HG02943 (cell line): ENCODE measurements at regions not wholly inside any gene's neighbourhood (a gene's known extent, or its start where the extent isn't known, plus 50 kb on each side); places are given as distances from the start of the nearest gene placed in this dataset.
"Not testable (repeated sequence)": the region's sequence is repeated elsewhere in the genome, so short reads cannot be mapped to it uniquely, and the experiment has no call there.

Source experiments
- ATAC-seq: cut with Tn5 transposase; IDR thresholded peaks from one replicate; pipeline ENCODE4 v1.9.1; 2021; ENCODE audit warnings: mild to moderate bottlenecking, low read depth, moderate library complexity; ENCODE audit not compliant: unreplicated experiment

DNA sequence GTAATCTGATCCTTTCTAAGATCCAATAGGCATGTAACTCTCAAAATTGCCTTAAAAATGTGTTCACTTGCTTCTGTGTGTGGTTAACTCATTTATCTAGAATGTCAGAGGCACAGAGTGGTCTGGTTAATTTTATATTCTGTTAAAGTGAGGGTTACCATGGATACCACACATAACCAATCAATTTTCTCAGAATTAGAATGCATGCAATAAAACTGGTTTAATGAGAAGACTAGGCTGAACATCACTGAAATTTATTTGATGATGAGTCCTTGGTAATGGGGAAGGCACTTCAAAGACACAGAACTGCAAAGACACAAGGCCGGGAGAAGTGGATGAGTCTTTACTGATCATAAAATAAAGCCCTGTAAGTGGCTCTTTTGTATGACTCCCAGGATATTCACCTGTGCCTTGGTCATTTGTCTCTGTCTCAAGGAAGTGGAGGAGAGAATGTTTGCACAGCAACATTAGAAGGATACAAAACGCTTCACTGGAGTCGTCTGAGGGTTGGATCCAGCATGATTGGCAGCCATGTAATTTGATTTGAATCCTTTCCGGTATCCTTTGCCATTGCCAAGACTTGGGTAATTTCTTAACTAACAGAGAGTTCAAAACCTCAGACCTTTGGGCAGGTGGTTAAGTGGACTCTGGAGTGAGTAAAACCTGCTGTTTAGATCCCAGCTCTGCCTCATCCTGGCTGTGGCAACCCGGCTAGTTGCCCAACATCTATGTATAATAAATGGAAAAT is 94.0 kb upstream of the RBPJ start:
- no peak for ATAC-seq

DNA sequence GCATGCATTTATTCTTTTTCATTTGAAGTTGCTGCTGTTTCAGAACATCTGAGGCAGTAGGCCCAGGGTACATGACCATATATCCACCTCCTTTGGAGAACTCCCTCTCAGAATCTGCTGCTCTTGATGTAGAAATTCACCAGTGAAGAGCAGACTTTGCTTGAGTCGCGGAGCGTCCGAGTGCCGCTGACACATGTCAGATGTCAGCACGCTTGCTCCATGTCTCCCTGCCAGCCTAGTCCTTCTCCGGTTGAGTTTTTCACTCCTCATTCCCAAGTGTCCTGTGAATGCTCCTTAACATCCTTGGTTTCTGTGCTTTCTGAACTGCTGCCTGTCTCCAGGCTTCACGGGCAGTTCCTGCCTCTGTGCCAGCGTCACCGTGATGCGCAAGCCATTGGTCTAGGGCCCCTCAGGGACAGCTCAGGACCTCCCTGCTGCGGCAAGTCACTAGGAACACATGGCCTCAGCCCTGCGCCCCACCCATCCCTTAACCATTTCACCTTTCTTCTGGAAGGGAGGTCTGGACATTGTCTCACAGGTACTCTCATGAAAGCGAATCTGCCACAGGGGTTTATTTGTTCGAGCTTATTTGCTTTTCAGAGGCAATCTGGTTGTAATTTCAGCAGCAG is 93.1 kb upstream of the RBPJ start:
- ATAC-seq: no peak

DNA sequence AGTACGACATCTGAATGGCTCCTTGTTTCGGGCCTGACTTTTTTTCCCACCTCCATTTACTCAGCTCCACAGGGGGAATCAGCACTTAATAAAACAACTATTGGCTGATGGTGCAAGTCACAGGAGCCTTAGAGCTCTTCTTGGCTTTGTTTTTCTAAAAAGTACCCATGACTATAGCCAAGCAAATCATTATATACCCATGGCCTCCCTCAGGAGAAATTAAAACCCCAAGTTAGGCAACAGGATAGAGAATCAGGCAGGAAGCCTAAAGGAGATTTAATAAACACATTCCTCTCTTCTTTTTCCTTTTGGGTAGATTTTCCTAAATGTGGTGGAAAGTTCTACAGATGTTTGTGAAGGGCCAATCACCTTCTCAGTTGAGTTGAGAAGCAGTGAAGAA is 91.9 kb upstream of the RBPJ start:
- no peak for ATAC-seq

DNA sequence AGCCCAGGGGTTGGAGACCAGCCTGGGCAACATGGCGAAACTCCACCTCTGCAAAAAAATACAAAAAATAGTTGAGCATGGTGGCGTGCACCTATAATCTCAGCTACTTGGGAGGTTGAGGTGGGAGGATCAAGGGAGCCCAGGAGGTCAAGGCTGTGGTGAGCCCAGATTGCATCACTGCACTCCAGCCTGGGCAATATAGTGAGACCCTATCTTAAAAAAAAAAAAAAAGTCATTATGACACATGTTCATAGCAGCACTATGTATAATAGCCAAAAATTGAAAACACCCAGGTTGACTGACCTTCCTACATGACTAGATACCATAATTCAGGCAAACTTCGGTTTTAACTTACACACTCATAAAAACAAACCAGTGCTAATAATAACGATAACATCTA is 90.8 kb upstream of the RBPJ start:
- no peak for ATAC-seq

DNA sequence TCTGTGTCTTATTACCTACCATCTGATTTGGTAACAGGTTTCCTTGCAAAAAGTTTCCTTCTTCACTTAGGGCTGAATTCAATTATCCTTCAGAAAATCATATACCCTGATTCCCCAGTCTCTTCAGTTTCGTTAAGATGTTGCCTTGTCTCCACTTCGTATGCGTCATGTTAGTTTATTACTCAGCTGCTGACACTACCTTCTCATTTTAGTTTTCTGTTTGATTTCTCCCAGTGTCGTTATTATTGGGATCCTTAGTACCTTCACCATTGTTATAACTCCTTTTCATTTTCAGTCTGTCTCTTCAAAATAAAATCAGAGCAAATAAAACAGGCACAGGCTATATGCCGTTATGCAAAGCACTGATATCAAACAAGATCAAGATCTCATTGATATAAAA is 87.5 kb upstream of the RBPJ start:
- no peak for ATAC-seq

DNA sequence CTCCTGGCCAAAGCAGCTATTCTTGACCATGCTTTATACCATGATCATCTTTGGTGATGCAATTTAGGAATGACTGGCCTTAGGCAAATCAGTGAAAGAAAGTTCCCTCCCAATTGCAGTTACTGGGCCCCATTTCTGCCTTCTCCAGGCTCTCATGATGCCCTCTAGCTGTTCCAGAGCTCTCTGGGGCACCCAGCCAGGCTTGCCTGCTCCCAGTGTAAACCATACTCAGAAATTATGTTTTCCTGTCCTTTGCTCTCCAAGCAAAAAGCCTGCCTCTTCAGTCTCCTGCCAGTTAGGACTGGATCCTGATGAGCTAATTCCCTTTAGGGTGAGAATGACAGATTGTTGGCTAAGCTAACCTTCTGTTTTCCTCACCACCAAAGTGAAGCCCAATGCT is 85.3 kb upstream of the RBPJ start:
- no peak for ATAC-seq

DNA sequence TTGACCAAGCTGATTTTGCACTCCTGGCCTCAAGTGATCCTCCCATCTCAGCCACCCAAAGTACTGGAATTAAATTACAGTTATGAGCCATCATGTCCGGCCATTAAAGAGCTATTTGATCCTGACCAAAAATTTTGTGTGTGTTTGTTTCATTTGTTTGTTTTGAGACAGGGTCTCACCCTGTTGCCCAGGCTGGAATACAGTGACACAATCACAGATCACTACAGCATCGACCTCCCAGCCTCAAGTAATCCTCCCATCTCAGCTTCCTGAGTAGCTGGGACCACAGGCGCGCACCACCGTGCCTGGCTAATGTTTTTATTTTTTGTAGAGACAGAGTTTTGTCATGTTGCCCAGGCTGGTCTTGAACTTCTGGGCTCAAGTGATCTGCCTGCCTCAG is 82.9 kb upstream of the RBPJ start:
- ATAC-seq: no peak

DNA sequence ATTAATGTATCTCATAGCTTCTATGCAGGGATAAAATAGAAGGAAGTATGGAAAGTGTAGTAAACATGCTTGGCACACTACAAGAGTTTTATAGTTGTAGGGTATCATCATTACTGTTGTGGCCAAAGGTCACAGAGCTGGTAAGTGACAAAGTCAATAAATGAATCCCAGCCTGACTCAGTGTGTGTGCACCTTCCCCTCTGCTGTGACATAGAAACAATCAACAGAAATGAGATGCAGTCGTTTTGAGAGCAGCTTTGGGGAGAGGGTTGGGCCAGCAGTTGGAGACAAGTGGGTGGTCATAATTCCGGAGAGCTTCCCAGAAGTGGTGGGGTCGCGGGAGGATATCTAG is 82.4 kb upstream of the RBPJ start:
- no peak for ATAC-seq

DNA sequence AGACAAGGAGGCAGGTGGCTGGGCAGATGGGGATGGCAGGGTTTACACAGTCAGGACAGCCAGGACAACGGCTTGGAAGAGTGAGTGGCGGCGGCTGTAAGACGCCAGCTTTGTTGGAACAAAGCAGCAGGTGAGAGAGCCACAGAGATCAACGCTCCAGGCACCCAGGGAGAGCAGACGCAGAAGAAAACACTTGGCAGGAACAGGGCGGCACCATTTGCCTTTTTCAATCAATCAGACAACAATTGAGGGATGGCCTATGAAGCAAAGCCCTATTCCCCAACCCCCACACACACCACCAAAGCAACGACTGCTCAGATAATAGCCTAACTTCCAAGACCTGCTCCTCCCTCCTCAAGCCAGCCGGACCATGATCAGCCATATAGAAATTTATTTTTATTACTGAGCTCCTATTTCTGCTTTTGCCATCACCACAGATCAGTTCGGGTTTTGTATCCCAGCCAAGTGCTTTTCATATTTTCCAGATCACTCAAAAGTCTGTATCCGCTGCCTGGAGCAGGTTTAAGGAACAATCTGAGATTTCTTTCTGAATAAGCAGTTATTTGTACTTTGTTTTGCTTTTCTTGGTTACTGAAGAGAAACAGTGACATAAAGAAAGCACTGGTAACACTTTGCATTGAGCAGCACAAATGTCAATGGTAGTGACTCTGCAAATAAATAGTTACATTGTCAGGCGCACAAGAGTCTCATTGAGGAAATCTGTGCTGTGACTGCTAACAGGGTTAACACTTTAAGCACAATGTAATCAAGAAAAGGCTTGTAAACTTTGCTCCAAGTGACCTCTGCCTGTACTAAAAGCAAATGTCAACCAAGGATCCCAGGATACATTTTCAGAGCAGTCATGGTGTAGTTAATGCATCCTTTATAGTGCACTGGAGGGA is 81.8 kb upstream of the RBPJ start:
- ATAC-seq: no peak

DNA sequence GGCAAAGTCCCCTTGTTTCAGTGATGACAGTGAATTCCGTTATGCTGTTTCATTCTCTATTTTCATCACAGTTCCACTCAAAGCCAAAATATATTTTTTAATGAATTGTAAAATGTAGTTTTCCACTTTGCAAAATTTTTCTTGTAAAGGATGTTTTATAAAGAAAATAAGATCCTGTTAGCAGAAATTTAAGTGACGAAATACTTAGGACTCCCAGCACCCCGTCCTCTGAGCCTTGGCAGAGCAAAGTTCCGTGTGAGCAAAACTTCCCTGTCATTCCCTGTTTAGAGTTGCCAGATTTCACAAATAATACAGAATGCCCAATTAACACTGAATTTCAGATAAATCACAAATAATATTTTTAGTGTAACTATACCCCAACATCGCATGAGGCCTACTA is 81.0 kb upstream of the RBPJ start:
- no peak for ATAC-seq

DNA sequence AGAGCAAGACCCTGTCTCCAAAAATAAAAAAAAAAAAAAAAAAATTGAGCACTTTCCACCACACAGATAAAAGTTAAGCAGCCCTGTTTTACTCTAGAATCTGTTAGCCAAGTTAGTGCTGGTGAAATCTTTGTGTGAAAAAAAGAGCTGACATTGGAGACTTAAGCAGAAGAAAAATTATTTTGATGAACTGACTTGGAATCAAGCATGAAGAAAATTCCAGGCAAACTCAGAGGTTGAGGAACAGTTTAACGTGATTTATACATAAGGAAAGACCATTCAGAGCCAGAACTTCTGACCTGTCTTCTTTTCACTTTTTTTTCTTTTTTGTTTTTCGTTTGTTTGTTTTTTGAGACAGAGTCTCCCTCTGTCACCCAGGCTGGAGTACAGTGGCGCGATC is 79.6 kb upstream of the RBPJ start:
- ATAC-seq: no peak

DNA sequence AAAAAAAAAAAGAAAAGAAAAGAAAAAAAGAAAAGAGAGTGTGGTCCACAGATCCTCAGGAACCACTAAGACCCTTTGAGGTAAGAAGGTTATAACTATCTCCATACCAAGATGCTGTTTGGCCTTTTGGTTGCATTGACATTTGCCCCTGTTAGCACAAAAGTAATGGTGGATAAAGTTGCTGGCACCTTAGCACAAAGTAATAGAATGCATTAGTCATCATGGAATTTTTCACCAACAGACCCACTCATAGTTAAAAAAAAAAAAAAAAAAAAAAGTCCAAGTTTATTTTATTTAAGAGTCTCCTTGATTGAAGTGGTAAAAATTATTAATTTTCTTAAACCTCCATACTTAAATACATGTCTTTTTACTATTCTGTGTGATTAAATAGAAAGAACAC is 78.4 kb upstream of the RBPJ start:
- no peak for ATAC-seq

DNA sequence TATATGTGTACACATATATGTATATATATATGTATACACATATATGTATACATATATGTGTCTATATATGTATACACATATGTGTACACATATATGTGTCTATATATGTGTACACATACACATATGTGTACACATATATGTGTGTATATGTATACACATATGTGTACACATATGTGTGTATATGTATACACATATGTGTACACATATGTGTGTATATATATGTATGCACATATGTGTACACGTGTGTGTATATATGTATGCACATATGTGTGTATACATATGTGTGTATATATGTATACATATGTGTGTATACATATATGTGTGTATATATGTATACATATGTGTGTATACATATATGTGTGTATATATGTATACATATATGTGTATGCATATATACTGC is 76.7 kb upstream of the RBPJ start:
- not testable (repeated sequence) for ATAC-seq

DNA sequence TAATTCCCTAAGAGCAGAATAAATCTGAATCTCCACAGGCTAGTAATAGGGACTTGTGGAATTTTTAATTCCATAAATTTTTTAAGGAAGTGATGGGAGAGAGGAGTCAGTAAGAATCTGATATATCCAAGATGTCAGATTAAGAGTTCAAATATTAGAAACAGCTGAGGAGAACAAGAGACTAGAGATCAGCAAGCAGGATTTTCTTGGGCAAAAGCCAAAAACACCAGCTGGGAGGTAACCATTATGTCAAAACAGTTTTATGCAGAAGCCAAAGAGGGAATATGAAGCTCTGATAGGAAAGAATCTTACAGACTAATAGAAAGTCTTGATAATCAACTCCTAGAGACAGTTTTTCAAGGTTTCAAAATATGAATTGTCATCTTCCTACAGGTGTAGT is 72.2 kb upstream of the RBPJ start:
- ATAC-seq: no peak

DNA sequence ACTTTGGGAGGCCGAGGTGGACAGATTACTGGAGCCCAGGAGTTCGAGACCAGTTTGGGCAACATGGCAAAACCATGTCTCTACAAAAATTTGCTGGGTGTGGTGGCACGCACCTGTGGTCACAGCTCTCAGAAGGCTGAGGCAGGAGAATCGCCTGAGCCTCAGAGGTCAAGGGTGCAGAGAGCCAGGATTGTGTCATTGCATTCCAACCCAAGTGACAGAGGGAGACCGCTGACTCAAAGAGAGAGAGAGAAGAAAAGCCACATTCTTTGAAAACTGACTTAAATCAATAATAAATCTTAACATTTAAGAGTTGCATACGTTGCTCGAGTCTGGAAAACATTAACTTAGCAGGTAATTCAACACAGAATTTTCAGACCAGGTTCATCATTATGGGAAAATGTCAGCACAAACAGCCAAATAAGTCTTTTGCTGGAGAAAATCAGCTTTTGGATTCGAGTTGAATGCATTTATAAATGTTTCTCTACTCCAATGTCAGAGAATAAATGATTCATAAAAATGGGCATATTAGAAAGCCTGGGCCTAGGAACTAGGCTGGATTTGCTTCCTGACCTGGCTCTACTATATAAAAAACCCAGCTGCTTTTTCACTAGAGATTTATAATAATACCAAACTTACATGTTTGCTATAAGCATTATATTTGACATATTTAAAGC is 68.3 kb upstream of the RBPJ start:
- no peak for ATAC-seq

DNA sequence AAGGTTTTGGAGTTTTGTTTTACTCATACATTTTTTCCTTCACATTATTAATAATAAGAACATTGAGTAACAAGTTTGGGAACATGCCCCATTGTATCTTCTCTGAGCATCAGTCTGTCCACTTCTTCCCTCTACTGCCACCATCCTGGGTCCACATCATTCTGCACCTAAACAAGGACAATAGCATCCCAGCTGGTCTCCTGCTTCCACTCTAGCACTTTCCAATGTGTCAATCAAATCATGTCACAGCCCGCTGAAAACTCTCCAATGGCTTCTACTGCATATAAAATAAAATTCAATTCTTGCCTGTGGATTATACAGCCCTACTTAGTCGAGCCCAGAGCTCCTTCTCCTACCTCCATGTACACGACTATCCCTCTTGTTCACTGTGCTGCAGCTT is 66.8 kb upstream of the RBPJ start:
- no peak for ATAC-seq

DNA sequence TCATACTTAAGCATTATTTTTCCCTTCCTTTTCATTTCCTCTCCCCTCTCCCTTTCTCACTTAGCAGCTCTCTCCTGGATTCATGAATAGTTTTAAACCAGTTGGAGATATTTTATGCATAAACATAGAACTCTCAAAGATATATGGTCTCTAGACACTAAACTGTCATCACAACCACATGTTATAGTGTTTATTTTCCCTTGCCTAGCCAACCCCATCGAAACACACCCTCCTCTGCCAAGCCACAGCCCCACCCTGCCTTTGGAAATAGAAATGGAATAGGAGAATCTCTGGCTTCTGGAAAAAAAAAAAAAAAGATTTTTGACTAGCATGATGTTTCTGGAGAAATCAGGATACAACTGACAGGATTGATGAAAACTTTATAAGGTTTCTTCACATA is 64.8 kb upstream of the RBPJ start:
- ATAC-seq: no peak

DNA sequence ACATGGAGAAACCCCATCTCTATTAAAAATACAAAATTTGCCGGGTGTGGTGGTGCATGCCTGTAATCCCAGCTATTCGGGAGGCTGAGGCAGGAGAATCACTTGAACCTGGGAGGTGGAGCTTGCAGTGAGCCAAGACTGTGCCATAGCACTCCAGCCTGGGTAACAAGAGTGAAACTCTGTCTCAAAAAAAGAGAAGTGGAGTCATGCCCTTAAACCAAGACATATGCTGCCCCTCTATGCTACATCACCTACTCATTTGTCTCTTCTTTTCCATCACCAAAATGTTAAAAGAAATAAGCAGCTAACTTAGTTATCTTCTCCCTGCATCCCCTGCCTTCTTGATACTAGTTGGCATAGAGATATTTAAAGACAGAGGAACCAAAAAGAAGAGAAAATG is 63.4 kb upstream of the RBPJ start:
- not testable (repeated sequence) for ATAC-seq

DNA sequence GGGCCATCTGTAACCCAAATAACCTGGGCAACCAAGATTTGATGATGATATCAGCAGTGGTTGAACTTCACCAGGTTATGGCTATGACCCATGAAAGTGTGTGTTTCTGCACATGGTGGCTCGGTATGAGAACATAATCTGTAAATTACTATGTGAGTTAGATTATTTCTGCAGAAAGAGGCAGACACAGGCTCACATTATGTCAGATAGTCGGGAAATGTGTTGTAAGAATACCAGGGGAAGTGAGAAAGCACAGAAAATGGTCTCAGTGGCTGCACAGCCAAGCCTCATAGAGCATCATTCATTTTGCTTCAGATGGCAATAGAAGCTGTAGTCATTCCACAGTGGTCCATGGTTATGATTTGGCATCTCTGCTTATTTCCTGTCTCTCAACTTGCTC is 63.0 kb upstream of the RBPJ start:
- no peak for ATAC-seq

DNA sequence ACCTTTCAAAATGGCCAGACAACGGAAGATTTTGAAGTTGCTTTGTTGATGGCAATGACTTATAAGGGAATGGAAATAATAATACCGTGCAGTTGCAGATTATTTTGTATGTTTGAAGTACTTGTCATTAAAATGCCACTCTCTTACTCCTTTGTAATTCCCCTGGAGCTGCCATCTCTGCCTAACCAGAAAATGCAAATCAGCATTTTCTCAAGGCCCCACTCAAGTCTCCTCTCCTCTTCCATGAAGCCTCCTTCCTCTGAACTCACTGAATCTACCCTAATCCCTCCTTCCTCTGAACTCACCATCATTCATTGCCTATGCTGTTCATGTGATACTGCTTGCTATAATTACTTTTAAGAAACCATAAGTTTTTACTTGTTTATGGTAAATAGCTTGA is 60.2 kb upstream of the RBPJ start:
- ATAC-seq: no peak

DNA sequence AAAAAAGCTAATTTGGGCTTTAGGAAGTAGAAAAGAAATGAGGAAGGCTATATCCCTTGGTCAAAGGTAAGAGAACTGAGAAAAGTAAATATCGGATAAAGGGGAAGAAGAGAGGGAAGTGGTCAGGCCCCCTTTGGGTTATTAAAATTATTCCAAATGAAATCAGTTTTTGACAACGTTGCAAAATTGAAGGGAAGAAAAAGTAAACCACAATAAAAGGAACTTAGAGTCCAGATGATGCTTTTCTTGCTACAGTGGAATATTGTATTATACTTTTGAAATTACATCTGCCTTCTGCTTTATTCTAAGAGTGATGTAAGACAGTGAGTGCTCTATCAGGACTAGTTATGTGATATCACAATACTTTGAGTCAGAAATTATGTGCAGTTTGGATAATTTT is 59.4 kb upstream of the RBPJ start:
- no peak for ATAC-seq
